ENCODE measurements at regions not wholly inside any gene's neighbourhood (a gene's known extent, or its start where the extent isn't known, plus 50 kb on each side); places are given as distances from the start of the nearest gene placed in this dataset.

GRCh38 chr7:96831446-96831845 lies 121.8 kb upstream of the SEM1 start:
- H3F3A ChIP-seq (ENCODE audit: low read depth), result no peaks in the 10 kb centered on the region
- H3K4me2 ChIP-seq, result no peak overlapping the region
- H2AFZ ChIP-seq (replicated peaks), result no peak overlapping the region
- no peaks in the 10 kb centered on the region for H3K36me3 ChIP-seq
- H3K4me3 Mint-ChIP-seq, result no peak overlapping the region
- no peaks in the 10 kb centered on the region for H3K79me2 ChIP-seq (ENCODE audit: low read depth)
- no peak for DNase-seq (ENCODE audit: low spot score)
- no peak overlapping the region for H3K27ac ChIP-seq
- H3K4me3 ChIP-seq, result no peak overlapping the region
- H3K4me1 Mint-ChIP-seq, result no peaks in the 10 kb centered on the region
- H3K9ac ChIP-seq, result no peak overlapping the region
- no peak overlapping the region for H3K27ac Mint-ChIP-seq
- H3K27me3 Mint-ChIP-seq (ENCODE audit: insufficient read depth, low read depth), result no peaks in the 10 kb centered on the region
- no peaks in the 10 kb centered on the region for H4K20me1 ChIP-seq (ENCODE audit: low read depth)
- no peaks in the 10 kb centered on the region for H3K27me3 ChIP-seq
- H3K36me3 Mint-ChIP-seq, result no peaks in the 10 kb centered on the region
- H3K9me3 Mint-ChIP-seq, result no peaks in the 10 kb centered on the region
- no peak for TF ChIP-seq CTCF (IDR thresholded peaks at IDR 0.05)
- TF ChIP-seq EZH2 (IDR thresholded peaks at IDR 0.05), result no peak
- no peak for TF ChIP-seq EZH2phosphoT487 (IDR thresholded peaks at IDR 0.05)
- H3K9me3 ChIP-seq (ENCODE audit: low read depth), result no peaks in the 10 kb centered on the region
- H3K4me1 ChIP-seq, result no peaks in the 10 kb centered on the region

- Mint-ChIP-seq H3K4me3 (no peak overlapping the region), H3K36me3 (no peaks in the 10 kb centered on the region), H3K9me3 (no peaks in the 10 kb centered on the region), H3K27me3 (ENCODE audit: insufficient read depth, low read depth) (no peaks in the 10 kb centered on the region), H3K27ac (no peak overlapping the region), H3K4me1 (no peaks in the 10 kb centered on the region)
- Histone ChIP-seq H3K27me3 (no peaks in the 10 kb centered on the region), H4K20me1 (ENCODE audit: low read depth) (no peaks in the 10 kb centered on the region), H3K4me2 (no peak overlapping the region), H3K9me3 (ENCODE audit: low read depth) (no peaks in the 10 kb centered on the region), H3F3A (ENCODE audit: low read depth) (no peaks in the 10 kb centered on the region), H2AFZ (replicated peaks) (no peak overlapping the region), H3K79me2 (ENCODE audit: low read depth) (no peaks in the 10 kb centered on the region), H3K36me3 (no peaks in the 10 kb centered on the region), H3K9ac (no peak overlapping the region), H3K4me3 (no peak overlapping the region), H3K4me1 (no peaks in the 10 kb centered on the region), H3K27ac (no peak overlapping the region)
- no peak for DNase-seq (ENCODE audit: low spot score)
- TF ChIP-seq EZH2 (IDR thresholded peaks at IDR 0.05), result no peak
- no peak for TF ChIP-seq EZH2phosphoT487 (IDR thresholded peaks at IDR 0.05)
Measured at GRCh38 chr7:96832092-96832662, 122.5 kb upstream of the SEM1 start.

- no peak for DNase-seq (ENCODE audit: low spot score)
- Mint-ChIP-seq H3K27me3 (ENCODE audit: insufficient read depth, low read depth) (no peaks in the 10 kb centered on the region), H3K4me3 (no peak overlapping the region), H3K4me1 (peaks cover 2% of the 10 kb centered on the region), H3K9me3 (no peaks in the 10 kb centered on the region), H3K27ac (no peak overlapping the region), H3K36me3 (no peaks in the 10 kb centered on the region)
- H3K27me3 ChIP-seq, result no peaks in the 10 kb centered on the region
- no peaks in the 10 kb centered on the region for H3K79me2 ChIP-seq (ENCODE audit: low read depth)
- H2AFZ ChIP-seq (replicated peaks), result no peak overlapping the region
- no peak overlapping the region for H3K9ac ChIP-seq
- TF ChIP-seq EZH2phosphoT487 (IDR thresholded peaks at IDR 0.05), result no peak
- TF ChIP-seq CTCF (IDR thresholded peaks at IDR 0.05), result no peak
- no peak for TF ChIP-seq EZH2 (IDR thresholded peaks at IDR 0.05)
- H4K20me1 ChIP-seq (ENCODE audit: low read depth), result no peaks in the 10 kb centered on the region
- H3F3A ChIP-seq (ENCODE audit: low read depth), result no peaks in the 10 kb centered on the region
- no peak overlapping the region for H3K4me3 ChIP-seq
- H3K36me3 ChIP-seq, result no peaks in the 10 kb centered on the region
- H3K4me2 ChIP-seq, result no peak overlapping the region
- H3K27ac ChIP-seq, result no peak overlapping the region
- peaks cover 7% of the 10 kb centered on the region for H3K4me1 ChIP-seq
- H3K9me3 ChIP-seq (ENCODE audit: low read depth), result no peaks in the 10 kb centered on the region
Measured at GRCh38 chr7:96833676-96834453, 124.2 kb upstream of the SEM1 start.

GRCh38 chr7:96836456-96836855 lies 126.8 kb upstream of the SEM1 start:
- Histone ChIP-seq H3K27me3 (no peaks in the 10 kb centered on the region), H3K4me2 (no peak overlapping the region), H3K9me3 (ENCODE audit: low read depth) (no peaks in the 10 kb centered on the region), H3K27ac (no peak overlapping the region), H3K79me2 (ENCODE audit: low read depth) (no peaks in the 10 kb centered on the region), H3F3A (ENCODE audit: low read depth) (no peaks in the 10 kb centered on the region), H3K9ac (no peak overlapping the region), H2AFZ (replicated peaks) (no peak overlapping the region), H3K36me3 (no peaks in the 10 kb centered on the region), H4K20me1 (ENCODE audit: low read depth) (no peaks in the 10 kb centered on the region), H3K4me3 (no peak overlapping the region), H3K4me1 (peaks cover 11% of the 10 kb centered on the region)
- H3K4me3 Mint-ChIP-seq, result no peak overlapping the region
- no peaks in the 10 kb centered on the region for H3K27me3 Mint-ChIP-seq (ENCODE audit: insufficient read depth, low read depth)
- H3K27ac Mint-ChIP-seq, result no peak overlapping the region
- no peak for DNase-seq (ENCODE audit: low spot score)
- peaks cover 7% of the 10 kb centered on the region for H3K4me1 Mint-ChIP-seq
- H3K9me3 Mint-ChIP-seq, result no peaks in the 10 kb centered on the region
- TF ChIP-seq CTCF (IDR thresholded peaks at IDR 0.05) (no peak), EZH2 (IDR thresholded peaks at IDR 0.05) (no peak), EZH2phosphoT487 (IDR thresholded peaks at IDR 0.05) (no peak)
- no peaks in the 10 kb centered on the region for H3K36me3 Mint-ChIP-seq
